Omental fat pad (tissue), 3 donors: ENCODE measurements at regions not wholly inside any gene's neighbourhood (a gene's known extent, or its start where the extent isn't known, plus 50 kb on each side); places are given as distances from the start of the nearest gene placed in this dataset.
A peak's percentile ranks its signal among the peaks of the same experiment; 100 is the strongest.

Experiments used
- ATAC-seq: fragments of 150-250 bp; one replicate; pipeline ENCODE4 v1.9.1; 2016; ENCODE audit warnings: mild to moderate bottlenecking, moderate library complexity; ENCODE audit not compliant: low FRiP score
- DNase-seq: peaks from one replicate; pipeline ENCODE4 v3.0.0-alpha.2; 2019; ENCODE audit warnings: low spot score
- TF ChIP-seq, protein P1 (sequence below), 3 donors: fragments of 450-650 bp; IDR thresholded peaks; one replicate each; pipeline ENCODE4 v1.5.1; 2016 to 2017; ENCODE audit warnings: antibody characterized with exemption in 3 of 3, mild to moderate bottlenecking in 3 of 3, moderate library complexity in 2 of 3

DNA sequence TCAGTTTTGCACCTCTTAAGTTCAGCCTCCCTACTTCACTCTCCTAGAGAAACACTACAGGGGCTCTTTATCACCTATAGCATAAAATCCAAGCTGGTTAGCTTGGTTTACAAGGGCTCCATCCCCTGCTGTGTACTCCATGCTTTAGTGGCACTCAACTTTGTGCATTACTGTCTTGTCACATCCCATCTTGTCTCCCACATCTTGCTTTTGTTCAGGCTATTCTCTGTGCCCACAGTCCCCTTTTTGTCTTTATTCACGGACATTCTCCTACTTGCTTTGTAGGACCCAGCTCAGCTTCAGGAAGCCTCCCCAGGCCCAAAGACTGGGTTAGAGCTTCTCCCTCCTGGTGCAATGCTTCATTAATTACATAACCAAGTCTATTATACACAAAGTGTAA lies 107.9 kb upstream of the SPACA1 start:
- DNase-seq (no peak), ATAC-seq (no peak)
- TF ChIP-seq, protein P1, sequence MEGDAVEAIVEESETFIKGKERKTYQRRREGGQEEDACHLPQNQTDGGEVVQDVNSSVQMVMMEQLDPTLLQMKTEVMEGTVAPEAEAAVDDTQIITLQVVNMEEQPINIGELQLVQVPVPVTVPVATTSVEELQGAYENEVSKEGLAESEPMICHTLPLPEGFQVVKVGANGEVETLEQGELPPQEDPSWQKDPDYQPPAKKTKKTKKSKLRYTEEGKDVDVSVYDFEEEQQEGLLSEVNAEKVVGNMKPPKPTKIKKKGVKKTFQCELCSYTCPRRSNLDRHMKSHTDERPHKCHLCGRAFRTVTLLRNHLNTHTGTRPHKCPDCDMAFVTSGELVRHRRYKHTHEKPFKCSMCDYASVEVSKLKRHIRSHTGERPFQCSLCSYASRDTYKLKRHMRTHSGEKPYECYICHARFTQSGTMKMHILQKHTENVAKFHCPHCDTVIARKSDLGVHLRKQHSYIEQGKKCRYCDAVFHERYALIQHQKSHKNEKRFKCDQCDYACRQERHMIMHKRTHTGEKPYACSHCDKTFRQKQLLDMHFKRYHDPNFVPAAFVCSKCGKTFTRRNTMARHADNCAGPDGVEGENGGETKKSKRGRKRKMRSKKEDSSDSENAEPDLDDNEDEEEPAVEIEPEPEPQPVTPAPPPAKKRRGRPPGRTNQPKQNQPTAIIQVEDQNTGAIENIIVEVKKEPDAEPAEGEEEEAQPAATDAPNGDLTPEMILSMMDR (IDR thresholded peaks at IDR 0.05), result no peak

DNA sequence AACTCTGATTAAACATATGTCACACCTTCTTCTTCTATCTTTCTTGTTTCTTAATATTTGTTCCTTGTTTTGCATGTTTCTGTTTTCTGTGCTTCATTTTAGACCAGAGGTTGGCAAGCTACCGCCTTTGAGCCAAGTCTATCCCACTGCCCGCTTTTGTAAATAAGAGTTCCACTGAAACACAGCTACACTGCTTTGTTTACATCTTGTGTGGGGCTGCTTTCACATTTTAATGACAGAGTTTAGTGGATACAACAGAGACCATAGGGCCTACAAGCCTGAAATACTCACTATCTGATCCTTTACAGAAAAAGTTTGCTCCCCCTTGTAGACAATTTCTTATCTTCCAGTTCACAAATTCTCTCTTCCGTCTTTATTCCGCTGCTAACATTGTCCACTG lies 109.4 kb upstream of the SPACA1 start:
- DNase-seq (no peak), ATAC-seq (no peak)
- TF ChIP-seq, protein P1 (IDR thresholded peaks at IDR 0.05), result no peak

DNA sequence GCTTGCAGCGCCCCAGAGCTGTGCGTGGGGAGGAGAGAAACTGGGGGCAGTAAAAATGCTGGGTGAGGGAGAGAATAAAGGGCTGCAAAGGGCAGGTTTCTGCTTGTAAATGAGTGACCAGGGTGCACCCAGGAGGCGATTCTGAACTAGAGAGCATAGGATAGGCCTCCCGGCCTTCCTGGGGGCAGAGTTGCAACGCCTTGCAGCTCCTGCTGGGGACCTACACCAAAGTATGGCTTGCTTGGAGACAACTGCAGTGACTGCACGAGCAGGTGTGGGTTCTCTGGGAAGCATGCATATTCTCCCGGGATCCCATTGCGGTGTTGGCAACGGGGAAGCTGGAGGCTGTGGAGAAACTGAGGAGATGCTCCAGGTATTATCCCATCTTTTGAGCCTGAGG lies 111.6 kb upstream of the SPACA1 start:
- no peak for ATAC-seq

DNA sequence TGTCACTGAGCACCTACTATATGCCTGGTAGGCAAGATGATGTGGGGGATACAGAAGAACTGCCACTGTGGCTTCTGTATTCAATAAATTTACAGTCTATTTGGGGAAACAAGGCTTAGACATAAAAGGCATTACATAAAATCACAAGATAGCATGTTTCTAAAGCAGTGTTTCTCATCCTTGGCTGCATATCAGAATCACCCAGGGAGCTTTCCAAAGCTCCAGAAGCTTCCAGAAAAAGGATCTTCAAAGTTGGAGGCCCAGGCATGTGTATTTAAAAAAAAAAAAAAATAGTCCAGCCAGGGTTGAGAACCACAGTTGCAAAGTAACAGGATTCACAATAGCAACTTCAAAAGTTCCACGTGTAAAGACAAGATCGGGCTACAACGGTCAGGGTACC lies 112.4 kb upstream of the SPACA1 start:
- TF ChIP-seq, protein P1 (IDR thresholded peaks at IDR 0.05), result no peak
- ATAC-seq (no peak), DNase-seq (no peak)

More for the DNA sequence above, 111.6 kb upstream of the SPACA1 start:
- no peak for DNase-seq
- TF ChIP-seq, protein P1 (IDR thresholded peaks at IDR 0.05), result no peak

DNA sequence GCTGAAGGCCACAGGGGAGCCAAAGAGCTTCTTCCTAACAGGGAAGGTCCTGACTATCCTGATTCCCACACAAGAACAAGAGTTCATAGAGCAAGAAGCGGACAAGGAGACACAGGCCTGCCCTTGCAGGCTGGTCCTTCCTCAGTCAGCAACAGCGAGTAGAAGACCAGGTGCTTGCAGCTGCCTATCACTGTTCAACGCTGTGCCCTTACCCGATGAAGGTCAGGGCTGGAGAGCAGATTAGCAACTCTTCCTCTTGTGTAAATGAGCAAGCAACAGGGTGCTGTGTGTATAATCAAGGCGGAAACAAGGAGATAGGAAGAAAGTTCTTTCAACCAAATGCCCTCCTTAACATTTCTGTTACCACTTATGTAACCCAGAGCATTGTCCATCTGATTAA lies 115.3 kb upstream of the SPACA1 start:
- TF ChIP-seq, protein P1 (IDR thresholded peaks at IDR 0.05), result no peak
- ATAC-seq, result no peak
- DNase-seq, result no peak

DNA sequence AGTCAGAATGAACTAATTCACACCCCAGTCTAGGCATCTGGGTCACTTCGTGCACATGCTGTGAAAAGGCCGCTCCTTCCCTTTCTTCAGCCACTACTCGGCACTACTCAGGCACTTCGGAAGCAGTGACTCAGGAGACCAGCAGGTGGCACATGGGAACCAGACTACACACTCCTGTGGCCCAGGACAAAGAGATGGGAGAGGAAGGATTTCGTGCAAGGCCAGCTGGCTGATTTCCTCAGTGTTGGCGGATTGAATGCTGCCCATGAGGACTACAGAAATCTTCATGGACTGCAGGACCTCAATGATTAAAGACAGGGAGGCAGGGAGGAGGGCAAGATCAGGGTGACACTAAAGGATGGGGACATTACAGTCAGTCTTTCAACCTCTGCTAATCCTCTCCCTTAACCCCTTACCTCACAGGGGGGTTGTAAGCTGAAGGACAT lies 117.8 kb upstream of the SPACA1 start:
- peak; percentile 94 for ATAC-seq
- TF ChIP-seq, protein P1 (IDR thresholded peaks at IDR 0.05), result peak in 1 of 3 donors; percentile 58
- DNase-seq, result peak; percentile 61

DNA sequence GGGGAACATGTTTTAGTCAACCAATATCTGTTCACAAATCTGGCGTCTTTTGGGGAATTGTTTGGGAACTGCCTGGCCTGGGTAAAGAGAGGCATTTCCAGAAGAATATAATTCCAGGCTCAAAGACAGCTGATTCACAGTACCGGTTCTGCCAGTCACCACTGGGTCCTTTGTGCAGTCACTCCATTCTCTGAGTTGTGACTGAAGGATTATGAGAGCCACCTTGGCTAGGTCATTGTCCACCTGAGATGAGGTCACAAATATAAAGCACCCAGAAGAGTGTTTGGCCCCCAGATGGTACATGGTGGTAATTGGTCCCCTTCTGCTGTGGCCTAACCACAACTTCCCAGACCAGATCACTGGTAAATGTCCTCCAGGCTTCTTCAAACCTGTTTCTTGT lies 121.0 kb upstream of the SPACA1 start:
- no peak for ATAC-seq
- TF ChIP-seq, protein P1 (IDR thresholded peaks at IDR 0.05), result no peak
- no peak for DNase-seq
